ENCODE measurements at regions not wholly inside any gene's neighbourhood (a gene's known extent, or its start where the extent isn't known, plus 50 kb on each side); places are given as distances from the start of the nearest gene placed in this dataset.
"Not testable (repeated sequence)": the region's sequence is repeated elsewhere in the genome, so short reads cannot be mapped to it uniquely, and the experiment has no call there.

- Mint-ChIP-seq H3K36me3 (no peaks in the 10 kb centered on the region), H3K9me3 (peaks cover 4% of the 10 kb centered on the region), H3K4me1 (ENCODE audit: unreplicated experiment) (peaks cover 5% of the 10 kb centered on the region), H3K4me3 (no peak overlapping the region), H3K27me3 (no peaks in the 10 kb centered on the region), H3K27ac (no peak overlapping the region)
- DNase-seq (ENCODE audit: extremely low spot score, unreplicated experiment) = no peak
- no peak for TF ChIP-seq CTCF (conservative IDR thresholded peaks at IDR 0.05)
These were observed 392.8 kb upstream of the LRRC3B start for GRCh38 chr3:26229801-26230200.

- Mint-ChIP-seq H3K4me1 (ENCODE audit: unreplicated experiment) (peaks cover 5% of the 10 kb centered on the region), H3K36me3 (no peaks in the 10 kb centered on the region), H3K9me3 (peaks cover 4% of the 10 kb centered on the region), H3K4me3 (no peak overlapping the region), H3K27ac (no peak overlapping the region), H3K27me3 (no peaks in the 10 kb centered on the region)
- no peak for TF ChIP-seq CTCF (conservative IDR thresholded peaks at IDR 0.05)
- DNase-seq (ENCODE audit: extremely low spot score, unreplicated experiment) = no peak
These were observed 389.2 kb upstream of the LRRC3B start for GRCh38 chr3:26233374-26233773.

- H3K4me3 Mint-ChIP-seq = no peak overlapping the region
- H3K4me1 Mint-ChIP-seq (ENCODE audit: unreplicated experiment) = no peaks in the 10 kb centered on the region
- no peak overlapping the region for H3K27ac Mint-ChIP-seq
- H3K36me3 Mint-ChIP-seq = no peaks in the 10 kb centered on the region
- H3K9me3 Mint-ChIP-seq = peaks cover 4% of the 10 kb centered on the region
- no peaks in the 10 kb centered on the region for H3K27me3 Mint-ChIP-seq
- no peak for TF ChIP-seq CTCF (conservative IDR thresholded peaks at IDR 0.05)
- DNase-seq (ENCODE audit: extremely low spot score, unreplicated experiment) = no peak
These were observed 386.0 kb upstream of the LRRC3B start for GRCh38 chr3:26236531-26236930.

GRCh38 chr3:26237036-26237682 is 385.4 kb upstream of the LRRC3B start:
- TF ChIP-seq CTCF (conservative IDR thresholded peaks at IDR 0.05) = no peak
- Mint-ChIP-seq H3K4me1 (ENCODE audit: unreplicated experiment) (no peaks in the 10 kb centered on the region), H3K9me3 (peaks cover 7% of the 10 kb centered on the region), H3K36me3 (no peaks in the 10 kb centered on the region), H3K27me3 (no peaks in the 10 kb centered on the region), H3K27ac (no peak overlapping the region), H3K4me3 (no peak overlapping the region)
- DNase-seq (ENCODE audit: extremely low spot score, unreplicated experiment) = no peak

DNA sequence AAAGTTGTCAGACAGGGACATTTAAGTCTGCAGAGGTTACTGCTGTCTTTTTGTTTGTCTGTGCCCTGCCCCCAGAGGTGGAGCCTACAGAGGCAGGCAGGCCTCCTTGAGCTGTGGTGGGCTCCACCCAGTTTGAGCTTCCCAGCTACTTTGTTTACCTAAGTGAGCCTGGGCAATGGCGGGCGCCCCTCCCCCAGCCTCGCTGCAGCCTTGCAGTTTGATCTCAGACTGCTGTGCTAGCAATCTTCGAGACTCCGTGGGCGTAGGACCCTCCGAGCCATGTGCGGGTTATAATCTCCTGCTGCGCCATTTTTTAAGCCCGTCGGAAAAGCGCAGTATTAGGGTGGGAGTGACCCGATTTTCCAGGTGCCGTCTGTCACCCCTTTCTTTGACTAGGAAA is 378.0 kb upstream of the LRRC3B start:
- H3K36me3 Mint-ChIP-seq; H3K27me3 Mint-ChIP-seq; H3K9me3 Mint-ChIP-seq; H3K27ac Mint-ChIP-seq; DNase-seq (ENCODE audit: extremely low spot score, unreplicated experiment); H3K4me3 Mint-ChIP-seq: not testable (repeated sequence)
- peaks cover 20% of the 10 kb centered on the region for H3K4me1 Mint-ChIP-seq (ENCODE audit: unreplicated experiment)

DNA sequence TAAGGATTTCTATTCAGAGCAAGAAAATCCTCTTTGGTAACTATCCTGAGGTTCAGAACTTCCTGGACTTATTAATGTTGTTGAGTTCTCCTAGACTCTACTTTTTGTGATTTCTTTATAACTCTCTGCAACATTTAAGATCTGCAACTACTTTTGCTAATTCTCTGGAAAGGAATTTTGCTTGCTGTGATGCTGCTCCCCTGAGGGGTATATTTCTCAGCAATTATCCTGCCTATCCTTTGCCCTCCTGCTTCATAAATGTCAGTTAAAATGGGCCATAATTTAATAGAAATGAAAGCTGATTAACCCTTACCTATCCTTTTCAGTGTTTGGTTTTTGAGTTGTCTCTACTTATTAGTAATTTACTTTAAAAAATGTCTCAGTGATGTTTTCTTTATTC is 377.3 kb upstream of the LRRC3B start:
- H3K27me3 Mint-ChIP-seq = no peaks in the 10 kb centered on the region
- no peak overlapping the region for H3K4me3 Mint-ChIP-seq
- peaks cover 4% of the 10 kb centered on the region for H3K9me3 Mint-ChIP-seq
- H3K27ac Mint-ChIP-seq = no peak overlapping the region
- peaks cover 26% of the 10 kb centered on the region for H3K4me1 Mint-ChIP-seq (ENCODE audit: unreplicated experiment)
- no peak for TF ChIP-seq CTCF (conservative IDR thresholded peaks at IDR 0.05)
- H3K36me3 Mint-ChIP-seq = peaks cover 4% of the 10 kb centered on the region
- no peak for DNase-seq (ENCODE audit: extremely low spot score, unreplicated experiment)

Data from type B pancreatic cell (in vitro differentiated cells).